ENCODE measurements at regions not wholly inside any gene's neighbourhood (a gene's known extent, or its start where the extent isn't known, plus 50 kb on each side); places are given as distances from the start of the nearest gene placed in this dataset.

GRCh38 chr16:5835876-5836275 is 738.3 kb upstream of the EEF2KMT start:
- H3K9me3 Mint-ChIP-seq = peaks cover 8% of the 10 kb centered on the region
- H3K27me3 Mint-ChIP-seq = no peaks in the 10 kb centered on the region
- no peak overlapping the region for H3K4me3 Mint-ChIP-seq
- no peak overlapping the region for H3K27ac Mint-ChIP-seq
- H3K4me1 Mint-ChIP-seq = no peaks in the 10 kb centered on the region
- ATAC-seq = no peak
- no peaks in the 10 kb centered on the region for H3K36me3 Mint-ChIP-seq

GRCh38 chr16:5826332-5826731 is 728.7 kb upstream of the EEF2KMT start:
- H3K36me3 Mint-ChIP-seq = no peaks in the 10 kb centered on the region
- no peak overlapping the region for H3K4me3 Mint-ChIP-seq
- no peak for ATAC-seq
- H3K27ac Mint-ChIP-seq = no peak overlapping the region
- H3K27me3 Mint-ChIP-seq = no peaks in the 10 kb centered on the region
- no peaks in the 10 kb centered on the region for H3K4me1 Mint-ChIP-seq
- peaks cover 12% of the 10 kb centered on the region for H3K9me3 Mint-ChIP-seq

GRCh38 chr16:5820472-5820871 is 722.9 kb upstream of the EEF2KMT start:
- ATAC-seq = no peak
- peaks cover 12% of the 10 kb centered on the region for H3K9me3 Mint-ChIP-seq
- no peaks in the 10 kb centered on the region for H3K36me3 Mint-ChIP-seq
- no peaks in the 10 kb centered on the region for H3K27me3 Mint-ChIP-seq
- H3K4me1 Mint-ChIP-seq = no peaks in the 10 kb centered on the region
- no peak overlapping the region for H3K27ac Mint-ChIP-seq
- no peak overlapping the region for H3K4me3 Mint-ChIP-seq

- H3K36me3 Mint-ChIP-seq = no peaks in the 10 kb centered on the region
- ATAC-seq = no peak
- no peak overlapping the region for H3K4me3 Mint-ChIP-seq
- H3K27me3 Mint-ChIP-seq = no peaks in the 10 kb centered on the region
- H3K27ac Mint-ChIP-seq = no peak overlapping the region
- H3K4me1 Mint-ChIP-seq = no peaks in the 10 kb centered on the region
- peaks cover 14% of the 10 kb centered on the region for H3K9me3 Mint-ChIP-seq
Observed at GRCh38 chr16:5815570-5816237, 718.1 kb upstream of the EEF2KMT start.

- Mint-ChIP-seq H3K36me3 (no peaks in the 10 kb centered on the region), H3K4me1 (no peaks in the 10 kb centered on the region), H3K9me3 (peaks cover 14% of the 10 kb centered on the region), H3K27me3 (no peaks in the 10 kb centered on the region), H3K4me3 (no peak overlapping the region), H3K27ac (no peak overlapping the region)
- no peak for ATAC-seq
Observed at GRCh38 chr16:5801396-5801795, 703.8 kb upstream of the EEF2KMT start.

GRCh38 chr16:5793556-5793955 is 696.0 kb upstream of the EEF2KMT start:
- Mint-ChIP-seq H3K36me3 (no peaks in the 10 kb centered on the region), H3K9me3 (peaks cover 9% of the 10 kb centered on the region), H3K4me1 (no peaks in the 10 kb centered on the region), H3K4me3 (no peak overlapping the region), H3K27ac (no peak overlapping the region), H3K27me3 (no peaks in the 10 kb centered on the region)
- ATAC-seq = no peak

- Mint-ChIP-seq H3K9me3 (peaks cover 13% of the 10 kb centered on the region), H3K36me3 (no peaks in the 10 kb centered on the region), H3K27me3 (no peaks in the 10 kb centered on the region), H3K4me3 (no peak overlapping the region), H3K27ac (no peak overlapping the region), H3K4me1 (no peaks in the 10 kb centered on the region)
- no peak for ATAC-seq
Observed at GRCh38 chr16:5791011-5791657, 693.5 kb upstream of the EEF2KMT start.

GRCh38 chr16:5790512-5790911 is 692.9 kb upstream of the EEF2KMT start:
- Mint-ChIP-seq H3K4me3 (no peak overlapping the region), H3K27me3 (no peaks in the 10 kb centered on the region), H3K27ac (no peak overlapping the region), H3K9me3 (peaks cover 16% of the 10 kb centered on the region), H3K36me3 (no peaks in the 10 kb centered on the region), H3K4me1 (no peaks in the 10 kb centered on the region)
- no peak for ATAC-seq

- H3K9me3 Mint-ChIP-seq = peaks cover 14% of the 10 kb centered on the region
- no peak for ATAC-seq
Observed at GRCh38 chr16:5789033-5789432, 691.4 kb upstream of the EEF2KMT start.

GRCh38 chr16:5781436-5781835 is 683.8 kb upstream of the EEF2KMT start:
- no peaks in the 10 kb centered on the region for H3K27me3 Mint-ChIP-seq
- H3K36me3 Mint-ChIP-seq = no peaks in the 10 kb centered on the region
- ATAC-seq = no peak
- no peaks in the 10 kb centered on the region for H3K4me1 Mint-ChIP-seq
- peaks cover 12% of the 10 kb centered on the region for H3K9me3 Mint-ChIP-seq
- no peak overlapping the region for H3K4me3 Mint-ChIP-seq
- no peak overlapping the region for H3K27ac Mint-ChIP-seq

More at GRCh38 chr16:5789033-5789432, 691.4 kb upstream of the EEF2KMT start:
- Mint-ChIP-seq H3K4me3 (no peak overlapping the region), H3K27ac (no peak overlapping the region), H3K36me3 (no peaks in the 10 kb centered on the region), H3K27me3 (no peaks in the 10 kb centered on the region), H3K4me1 (no peaks in the 10 kb centered on the region)

GRCh38 chr16:5776876-5777275 is 679.3 kb upstream of the EEF2KMT start:
- no peak for ATAC-seq
- Mint-ChIP-seq H3K9me3 (peaks cover 10% of the 10 kb centered on the region), H3K36me3 (no peaks in the 10 kb centered on the region), H3K27ac (no peak overlapping the region), H3K4me3 (no peak overlapping the region), H3K4me1 (no peaks in the 10 kb centered on the region), H3K27me3 (no peaks in the 10 kb centered on the region)

GRCh38 chr16:5775916-5776315 is 678.3 kb upstream of the EEF2KMT start:
- Mint-ChIP-seq H3K4me3 (no peak overlapping the region), H3K9me3 (peaks cover 10% of the 10 kb centered on the region), H3K27ac (no peak overlapping the region), H3K4me1 (no peaks in the 10 kb centered on the region), H3K27me3 (no peaks in the 10 kb centered on the region), H3K36me3 (no peaks in the 10 kb centered on the region)
- ATAC-seq = no peak

GRCh38 chr16:5770118-5770517 is 672.5 kb upstream of the EEF2KMT start:
- Mint-ChIP-seq H3K36me3 (no peaks in the 10 kb centered on the region), H3K4me3 (no peak overlapping the region), H3K9me3 (peaks cover 9% of the 10 kb centered on the region), H3K4me1 (no peaks in the 10 kb centered on the region), H3K27ac (no peak overlapping the region), H3K27me3 (no peaks in the 10 kb centered on the region)
- ATAC-seq = no peak

GRCh38 chr16:5769513-5769912 is 671.9 kb upstream of the EEF2KMT start:
- Mint-ChIP-seq H3K27ac (no peak overlapping the region), H3K9me3 (peaks cover 7% of the 10 kb centered on the region), H3K27me3 (no peaks in the 10 kb centered on the region), H3K4me1 (no peaks in the 10 kb centered on the region), H3K36me3 (no peaks in the 10 kb centered on the region), H3K4me3 (no peak overlapping the region)
- ATAC-seq = no peak

- Mint-ChIP-seq H3K4me1 (no peaks in the 10 kb centered on the region), H3K36me3 (no peaks in the 10 kb centered on the region), H3K27me3 (no peaks in the 10 kb centered on the region), H3K9me3 (peaks cover 7% of the 10 kb centered on the region), H3K4me3 (no peak overlapping the region), H3K27ac (no peak overlapping the region)
- no peak for ATAC-seq
Observed at GRCh38 chr16:5768445-5768844, 670.9 kb upstream of the EEF2KMT start.

GRCh38 chr16:5763176-5763575 is 665.6 kb upstream of the EEF2KMT start:
- Mint-ChIP-seq H3K9me3 (peaks cover 3% of the 10 kb centered on the region), H3K27me3 (no peaks in the 10 kb centered on the region), H3K4me1 (no peaks in the 10 kb centered on the region), H3K36me3 (no peaks in the 10 kb centered on the region), H3K4me3 (no peak overlapping the region), H3K27ac (no peak overlapping the region)
- no peak for ATAC-seq
